ENCODE measurements at regions not wholly inside any gene's neighbourhood (a gene's known extent, or its start where the extent isn't known, plus 50 kb on each side); places are given as distances from the start of the nearest gene placed in this dataset.

DNA sequence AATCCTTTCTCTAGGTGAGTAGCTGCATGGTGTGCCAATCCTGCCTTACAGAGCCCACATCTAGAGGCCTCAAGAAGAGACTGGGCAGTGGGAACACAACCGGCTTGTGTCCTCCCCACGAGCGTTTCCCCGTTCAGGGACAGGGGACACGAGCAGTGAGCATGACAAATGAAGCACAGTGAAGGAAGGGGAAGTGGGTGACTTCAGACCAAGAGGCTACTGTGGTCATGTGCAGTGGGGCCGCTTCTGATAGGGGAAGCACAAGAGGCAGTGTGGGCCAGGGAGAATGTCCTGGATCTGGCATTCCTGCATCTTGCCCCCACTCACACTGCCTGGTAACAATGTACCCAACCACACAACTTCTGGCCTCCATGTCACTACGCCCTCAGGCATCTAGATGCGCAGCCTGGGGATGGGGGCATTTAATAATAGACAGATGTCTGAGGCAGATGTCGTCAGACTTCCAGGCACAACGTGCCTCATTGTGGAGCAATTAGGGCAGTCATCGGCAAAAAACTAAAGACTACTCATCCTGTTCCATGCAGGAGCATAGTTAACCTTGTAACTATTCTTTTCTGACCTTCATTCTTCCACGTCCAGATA lies 155.6 kb upstream of the NBPF11 start:
- no peak for TF ChIP-seq EZH2phosphoT487 (IDR thresholded peaks at IDR 0.05; ENCODE audit: low read depth, severe bottlenecking, unreplicated experiment)
- TF ChIP-seq, protein P1, sequence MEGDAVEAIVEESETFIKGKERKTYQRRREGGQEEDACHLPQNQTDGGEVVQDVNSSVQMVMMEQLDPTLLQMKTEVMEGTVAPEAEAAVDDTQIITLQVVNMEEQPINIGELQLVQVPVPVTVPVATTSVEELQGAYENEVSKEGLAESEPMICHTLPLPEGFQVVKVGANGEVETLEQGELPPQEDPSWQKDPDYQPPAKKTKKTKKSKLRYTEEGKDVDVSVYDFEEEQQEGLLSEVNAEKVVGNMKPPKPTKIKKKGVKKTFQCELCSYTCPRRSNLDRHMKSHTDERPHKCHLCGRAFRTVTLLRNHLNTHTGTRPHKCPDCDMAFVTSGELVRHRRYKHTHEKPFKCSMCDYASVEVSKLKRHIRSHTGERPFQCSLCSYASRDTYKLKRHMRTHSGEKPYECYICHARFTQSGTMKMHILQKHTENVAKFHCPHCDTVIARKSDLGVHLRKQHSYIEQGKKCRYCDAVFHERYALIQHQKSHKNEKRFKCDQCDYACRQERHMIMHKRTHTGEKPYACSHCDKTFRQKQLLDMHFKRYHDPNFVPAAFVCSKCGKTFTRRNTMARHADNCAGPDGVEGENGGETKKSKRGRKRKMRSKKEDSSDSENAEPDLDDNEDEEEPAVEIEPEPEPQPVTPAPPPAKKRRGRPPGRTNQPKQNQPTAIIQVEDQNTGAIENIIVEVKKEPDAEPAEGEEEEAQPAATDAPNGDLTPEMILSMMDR (IDR thresholded peaks at IDR 0.05; ENCODE audit: poor library complexity): no peak
